ENCODE measurements at regions not wholly inside any gene's neighbourhood (a gene's known extent, or its start where the extent isn't known, plus 50 kb on each side); places are given as distances from the start of the nearest gene placed in this dataset.

DNA sequence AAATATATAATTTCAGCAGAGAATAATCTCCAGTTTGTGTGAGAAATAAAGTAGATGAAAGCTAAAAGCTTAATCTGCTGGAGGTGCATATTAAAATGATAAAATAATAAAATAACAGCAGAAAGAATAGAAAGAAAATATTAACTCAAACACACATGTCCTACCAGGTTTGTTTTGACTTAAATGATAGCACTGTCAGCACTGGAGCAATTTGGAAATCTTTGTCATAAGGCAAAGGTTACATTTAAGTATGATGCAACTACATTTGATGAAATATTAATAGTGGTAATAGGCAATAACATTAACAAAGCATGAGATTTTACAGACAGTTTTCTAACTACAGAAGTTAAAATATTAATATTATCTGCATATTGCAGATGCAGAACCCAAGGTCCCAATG lies 2380.1 kb downstream of the PCDH9 start:
- no peak for DNase-seq

DNA sequence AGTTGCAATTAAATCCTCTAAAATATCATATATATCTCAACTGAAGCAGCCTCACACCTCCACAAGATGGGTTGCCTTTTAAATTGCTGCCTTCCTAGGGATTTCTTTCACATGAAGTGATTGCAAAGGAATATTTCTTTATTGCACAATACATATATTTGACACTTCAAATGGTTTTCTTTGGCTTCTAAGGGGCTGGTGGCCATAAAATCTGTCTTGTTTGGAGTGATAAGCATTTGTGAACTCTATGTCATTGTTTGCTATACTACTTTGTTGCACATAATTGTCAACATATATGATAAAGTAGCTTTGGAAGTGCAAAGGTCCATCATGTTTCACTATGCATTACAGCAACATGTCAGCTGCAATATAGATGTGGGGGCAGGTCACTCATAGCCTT lies 2380.9 kb downstream of the PCDH9 start:
- no peak for DNase-seq

DNA sequence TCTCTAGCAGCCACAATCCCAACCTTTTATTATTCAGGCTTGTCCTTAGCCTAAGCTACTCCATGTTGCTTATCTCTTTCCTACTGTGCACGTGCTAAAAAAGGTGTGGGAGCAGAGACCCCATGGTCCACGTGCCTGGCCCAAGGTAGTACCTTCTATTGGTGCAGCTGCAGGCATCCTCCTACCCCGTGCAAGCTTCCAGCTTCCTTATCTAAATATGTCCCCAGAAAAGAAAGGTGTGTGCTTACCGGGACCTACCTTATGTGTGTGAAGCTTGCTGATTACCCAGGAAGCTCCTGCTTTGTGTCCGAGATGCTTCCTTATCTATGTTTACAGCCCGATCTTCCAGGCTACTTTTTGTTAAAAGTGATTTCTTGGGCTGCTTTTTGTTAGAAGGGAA lies 2382.4 kb downstream of the PCDH9 start:
- DNase-seq = no peak

GRCh38 chr13:64845110-64845509 lies 2385.0 kb downstream of the PCDH9 start:
- DNase-seq = no peak

DNA sequence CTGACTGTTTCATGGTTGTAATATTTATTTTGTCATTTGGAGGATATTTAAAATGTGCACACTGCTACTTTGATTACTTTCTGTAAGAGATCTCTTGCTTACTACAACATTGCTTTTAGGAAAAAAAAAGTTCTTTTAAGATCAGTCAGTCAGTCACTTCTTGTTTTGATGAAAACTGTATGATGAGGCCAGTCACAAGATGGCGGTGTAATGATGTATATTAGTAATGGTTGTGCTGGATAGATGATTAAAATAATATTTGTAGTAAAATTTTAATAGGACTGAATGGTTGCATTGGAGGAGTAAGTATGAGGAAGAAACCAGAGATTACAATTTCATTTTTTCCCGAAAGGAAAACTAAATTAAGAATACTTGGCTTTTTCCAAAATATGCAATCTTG lies 2411.1 kb downstream of the PCDH9 start:
- no peak for DNase-seq

- no peak for DNase-seq
Observed at GRCh38 chr13:64817691-64818090, 2412.4 kb downstream of the PCDH9 start.

- DNase-seq = no peak
Observed at GRCh38 chr13:64810750-64811149, 2419.4 kb downstream of the PCDH9 start.

DNA sequence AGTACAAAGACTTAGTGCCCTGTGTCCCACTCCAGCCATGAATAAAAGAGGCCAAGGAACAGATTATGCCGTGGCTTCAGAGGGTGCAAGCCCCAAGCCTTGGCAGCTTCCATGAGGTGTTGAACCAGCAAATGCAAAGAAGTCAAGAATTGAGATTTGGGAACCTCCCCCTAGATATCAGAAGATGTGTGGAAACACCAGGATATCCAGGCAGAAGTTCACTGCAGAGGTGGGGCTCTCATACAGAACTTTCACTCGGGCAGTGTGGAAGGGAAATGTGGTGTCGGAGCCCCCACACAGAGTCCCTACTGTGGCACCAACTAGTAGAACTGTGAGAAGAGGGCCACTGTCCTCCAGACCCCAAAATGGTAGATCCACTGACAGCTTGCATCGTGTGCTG lies 2421.4 kb downstream of the PCDH9 start:
- DNase-seq = no peak

DNA sequence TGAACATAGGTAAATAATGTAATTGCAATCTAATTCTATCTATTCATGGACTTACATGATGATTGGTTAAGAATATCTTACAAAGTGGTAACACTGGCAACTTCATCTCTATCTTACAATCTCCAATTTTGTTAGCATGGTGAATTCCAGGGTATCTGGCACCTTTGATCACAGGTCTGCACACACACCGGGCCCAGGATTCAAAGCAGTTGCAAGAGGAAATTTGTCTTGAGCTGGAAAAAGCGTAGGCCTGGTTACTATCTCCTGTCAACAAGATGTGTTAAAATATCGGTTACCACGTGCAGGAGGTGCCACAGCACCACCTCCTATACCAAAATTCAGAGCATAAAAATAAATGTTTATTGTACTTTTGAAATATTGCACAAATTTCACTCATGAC lies 2428.4 kb downstream of the PCDH9 start:
- DNase-seq = no peak

GRCh38 chr13:64798422-64798821 lies 2431.7 kb downstream of the PCDH9 start:
- DNase-seq = no peak

DNA sequence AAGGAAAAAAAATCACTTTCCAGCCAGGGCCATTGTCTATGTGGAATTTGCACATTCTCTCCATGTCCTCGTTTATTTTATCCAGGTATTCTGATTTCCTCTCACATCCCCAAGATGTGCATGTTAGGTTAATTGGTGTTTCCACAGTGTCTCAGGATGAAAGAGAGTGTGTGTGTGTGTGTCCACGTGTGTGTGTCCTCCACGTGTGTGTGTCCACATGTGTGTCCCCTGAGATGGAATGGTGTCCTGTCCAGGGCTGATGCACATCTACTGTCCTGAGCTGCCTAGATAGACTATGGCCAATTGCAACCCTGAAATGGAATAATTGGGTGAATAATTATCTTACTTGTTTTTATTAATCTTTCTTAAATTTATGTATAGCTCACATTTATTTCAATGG lies 2436.5 kb downstream of the PCDH9 start:
- DNase-seq = no peak

DNA sequence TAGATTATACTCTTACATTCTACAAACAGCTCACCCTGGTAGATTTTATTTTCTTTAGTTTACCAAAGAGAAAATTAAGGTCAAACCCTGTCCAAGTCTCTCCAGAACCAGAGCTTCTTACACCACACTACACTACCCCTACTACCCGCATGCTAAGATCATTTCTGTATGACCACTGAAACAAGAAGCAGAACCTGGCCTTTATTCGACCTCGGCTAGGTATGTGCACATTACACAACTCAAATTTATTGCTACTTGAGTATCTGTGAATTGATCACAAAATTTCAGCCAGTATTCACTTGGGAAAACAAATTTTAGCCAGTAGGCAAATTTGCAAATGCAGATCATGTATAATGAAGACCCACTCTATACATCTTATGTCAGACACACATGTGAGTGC lies 2437.0 kb downstream of the PCDH9 start:
- no peak for DNase-seq

- no peak for DNase-seq
Observed at GRCh38 chr13:64791373-64791772, 2438.8 kb downstream of the PCDH9 start.

- no peak for DNase-seq
Observed at GRCh38 chr13:64782466-64782865, 2447.7 kb downstream of the PCDH9 start.

- no peak for DNase-seq
Observed at GRCh38 chr13:64778002-64778401, 2452.1 kb downstream of the PCDH9 start.

- no peak for DNase-seq
Observed at GRCh38 chr13:64774915-64775314, 2455.2 kb downstream of the PCDH9 start.

- no peak for DNase-seq
Observed at GRCh38 chr13:64770743-64771142, 2459.4 kb downstream of the PCDH9 start.

DNA sequence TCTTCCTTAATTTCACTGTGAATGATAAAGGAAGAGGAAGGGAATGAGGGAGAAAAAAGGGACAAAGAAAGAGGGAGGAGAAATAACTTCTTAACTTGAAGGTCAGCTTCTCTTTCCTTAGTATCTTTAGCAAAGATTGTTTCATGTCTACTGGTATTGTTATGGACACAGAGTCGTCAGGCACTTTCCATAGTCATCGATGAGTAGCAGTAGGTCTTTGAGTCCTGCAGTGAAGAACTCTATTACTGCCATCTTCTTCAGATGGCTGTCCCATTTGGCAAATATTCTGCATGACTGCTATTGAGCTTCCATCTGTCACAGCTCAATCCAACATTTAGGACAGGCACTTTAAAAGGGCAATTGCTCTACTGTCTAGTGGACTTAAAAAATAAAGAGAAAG lies 2463.1 kb downstream of the PCDH9 start:
- no peak for DNase-seq

- no peak for DNase-seq
Observed at GRCh38 chr13:64765636-64766035, 2464.5 kb downstream of the PCDH9 start.

DNA sequence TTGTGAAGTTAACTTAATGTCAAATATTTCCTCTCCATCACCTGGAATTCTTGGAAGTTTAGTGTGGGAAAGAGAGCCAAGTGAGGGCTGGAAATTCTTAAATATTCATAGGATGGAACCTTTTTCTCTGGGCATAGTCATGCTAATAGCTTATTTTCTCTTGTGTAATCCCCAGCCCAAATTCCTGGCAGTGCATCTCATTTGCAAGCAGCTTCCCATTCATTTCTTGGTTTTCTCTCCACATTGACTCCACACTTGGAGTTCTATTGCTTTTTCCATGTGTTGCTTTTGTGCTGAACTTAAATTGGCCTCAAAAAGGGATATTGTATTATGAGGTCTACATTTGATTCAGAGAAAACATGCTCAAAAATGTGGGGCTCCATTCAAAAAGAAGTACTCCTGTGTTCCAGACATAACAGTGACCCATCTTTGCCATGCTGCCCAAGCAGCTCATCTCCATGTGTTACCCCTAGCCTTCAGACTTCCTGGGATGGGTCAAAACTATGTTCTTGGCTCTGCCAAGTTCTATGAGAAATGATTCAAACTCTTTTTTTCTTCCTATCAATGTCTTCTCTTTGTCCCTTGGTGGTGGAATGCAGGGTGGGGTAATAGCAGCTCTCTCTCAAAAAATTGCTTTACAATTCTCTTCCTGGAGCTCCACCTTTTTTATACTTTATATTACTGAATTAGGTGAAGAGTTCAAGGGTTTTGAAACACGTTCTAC lies 2471.5 kb downstream of the PCDH9 start:
- no peak for DNase-seq

DNA sequence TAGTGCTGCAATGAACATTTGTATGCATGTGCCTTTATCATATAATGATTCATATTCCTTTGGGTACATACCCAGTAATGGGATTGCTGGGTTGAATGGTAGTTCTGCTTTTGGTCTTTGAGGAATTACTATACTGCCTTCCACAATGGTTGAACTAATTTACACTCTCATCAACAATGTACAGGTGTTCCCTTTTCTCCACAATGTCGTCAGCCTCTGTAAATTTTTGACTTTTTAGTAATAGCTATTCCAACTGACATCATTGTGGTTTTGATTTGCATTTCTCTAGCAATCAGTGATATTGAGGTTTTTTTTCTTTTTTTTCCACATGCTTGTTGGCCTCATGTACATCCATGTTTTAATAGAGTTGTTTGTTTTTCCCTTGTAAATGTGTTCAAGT lies 2473.5 kb downstream of the PCDH9 start:
- DNase-seq = no peak

DNA sequence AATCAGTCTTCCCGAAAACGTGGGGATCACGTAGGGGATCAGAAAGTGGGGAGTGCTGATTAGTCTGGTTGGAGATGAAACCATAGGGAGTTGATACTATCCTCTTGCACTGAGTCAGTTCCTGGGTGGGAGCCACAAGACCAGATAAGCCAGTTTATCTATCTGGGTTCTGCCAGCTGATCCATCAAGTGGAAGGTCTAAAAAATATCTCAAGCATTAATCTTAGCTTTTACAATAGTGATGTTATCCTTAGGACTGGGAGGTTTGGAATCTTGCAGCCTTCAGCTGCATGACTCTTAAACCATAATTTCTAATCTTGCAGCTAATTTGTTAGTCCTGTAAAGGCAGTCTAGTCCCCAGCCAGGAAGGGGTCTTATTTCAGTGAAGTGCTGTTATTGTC lies 2474.2 kb downstream of the PCDH9 start:
- no peak for DNase-seq

- no peak for DNase-seq
Observed at GRCh38 chr13:64753233-64754000, 2476.7 kb downstream of the PCDH9 start.

- no peak for DNase-seq
Observed at GRCh38 chr13:64749301-64749700, 2480.8 kb downstream of the PCDH9 start.

DNA sequence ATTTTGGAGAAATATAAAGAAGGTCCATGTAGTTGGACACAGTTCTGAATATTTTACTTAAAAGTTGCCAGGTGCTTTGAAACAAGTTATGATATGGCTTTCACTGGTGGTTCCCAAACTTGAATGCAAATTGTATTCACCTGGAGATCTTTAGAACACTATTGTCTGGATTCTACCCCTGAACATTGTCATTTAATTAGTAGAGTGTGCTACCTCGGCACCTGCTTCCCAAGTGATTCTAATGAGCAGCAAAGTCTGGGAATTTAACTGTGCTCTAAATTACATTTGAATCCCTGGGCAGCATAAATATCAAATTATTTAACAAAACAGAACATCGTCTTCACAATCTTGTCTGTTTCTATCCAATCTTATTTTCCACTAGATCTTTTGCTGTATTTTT lies 2483.3 kb downstream of the PCDH9 start:
- DNase-seq = no peak

All from hippocampal formation (tissue), 2 donors.